Endothelial cell of umbilical vein (primary cell): ENCODE measurements at regions not wholly inside any gene's neighbourhood (a gene's known extent, or its start where the extent isn't known, plus 50 kb on each side); places are given as distances from the start of the nearest gene placed in this dataset.

Experiments
- BruUV-seq: library from RNA; stranded (reverse); fragments of 400-500 nt; replicated peaks from 2 replicates; lab custom pipeline; 2021; lab: Mats Ljungman, UMichigan
- CTCF ChIA-PET: fragments of 300-600, 350-600 bp; sonication (Branson Sonifier 250); formaldehyde crosslinking; loops from one replicate; lab custom pipeline; 2021; ENCODE audit warnings: antibody characterized with exemption, inconsistent platforms; lab: Charles Lee
- POLR2A ChIA-PET: fragments of 300-600, 350-600 bp; sonication (Branson Sonifier 250); formaldehyde crosslinking; loops from one replicate; lab custom pipeline; 2021; ENCODE audit warnings: antibody characterized with exemption, inconsistent platforms; lab: Charles Lee
- DNase-seq: peaks from one replicate; pipeline ENCODE4 v3.0.0-alpha.2; 2011; ENCODE audit warnings: low read depth, low spot score
- FAIRE-seq: peaks from 2 replicates; lab custom pipeline; 2011; peaks lifted over from hg19 to GRCh38; lab: Jason Lieb, UNC
- H2AFZ ChIP-seq: 2 replicates; pipeline ENCODE4 v1.6.0; 2012; ENCODE audit warnings: low read depth, low read length, control low read depth, inconsistent platforms
- H3K27ac ChIP-seq: 2 replicates; pipeline ENCODE4 v1.5.1; 2011; ENCODE audit warnings: low read depth, mild to moderate bottlenecking, control low read depth, low read length, moderate library complexity; ENCODE audit not compliant: insufficient read depth
- H3K27me3 ChIP-seq, 2 experiments: 2 replicates each; pipeline versions ENCODE4 v1.6.0 to v1.6.1; 2011; ENCODE audit warnings: low read length in 2 of 2, mixed read lengths in 1 of 2; ENCODE audit not compliant: control insufficient read depth in 2 of 2, insufficient read depth in 2 of 2
- H3K36me3 ChIP-seq, 2 experiments: 2 replicates in 1 of 2; 3 replicates in 1 of 2; pipeline ENCODE4 v1.5.1; 2011; ENCODE audit warnings: low read length in 2 of 2, mild to moderate bottlenecking in 1 of 2, moderate library complexity in 1 of 2; ENCODE audit not compliant: control insufficient read depth in 2 of 2, insufficient read depth in 2 of 2; ENCODE audit errors: extremely low read depth in 1 of 2
- H3K4me1 ChIP-seq: 3 replicates; pipeline ENCODE4 v1.5.1; 2011; ENCODE audit warnings: mild to moderate bottlenecking, low read length; ENCODE audit not compliant: control insufficient read depth, insufficient read depth; ENCODE audit errors: extremely low read depth
- H3K4me2 ChIP-seq: 2 replicates; pipeline ENCODE4 v1.6.1; 2011; ENCODE audit warnings: low read length, control low read depth, mixed read lengths; ENCODE audit not compliant: insufficient read depth
- H3K4me3 ChIP-seq, 3 experiments: fragments of 200-600 bp in 1 of 3; sonication (generic), shearing (Covaris generic) in 1 of 3; replicated peaks in 1 of 3; 2 replicates each; pipeline ENCODE4 v1.5.1; 2011 to 2016; ENCODE audit warnings: control low read depth in 3 of 3, low read length in 3 of 3, mild to moderate bottlenecking in 2 of 3, inconsistent platforms in 1 of 3, low read depth in 1 of 3, moderate library complexity in 1 of 3; ENCODE audit not compliant: insufficient read depth in 1 of 3
- H3K79me2 ChIP-seq: 2 replicates; pipeline ENCODE4 v1.6.0; 2012; ENCODE audit warnings: low read length, inconsistent platforms; ENCODE audit not compliant: control insufficient read depth, insufficient read depth
- H3K9ac ChIP-seq: replicated peaks from 2 replicates; pipeline ENCODE3; 2011; ENCODE audit warnings: low read length, control low read depth; ENCODE audit not compliant: insufficient read depth; ENCODE audit errors: extremely low read depth
- H3K9me1 ChIP-seq: replicated peaks from 3 replicates; pipeline ENCODE4 v1.6.0; 2011; ENCODE audit warnings: mild to moderate bottlenecking, low read length; ENCODE audit not compliant: control insufficient read depth, insufficient read depth; ENCODE audit errors: extremely low read depth
- H3K9me3 ChIP-seq: replicated peaks from 2 replicates; pipeline ENCODE4 v1.5.1; 2012; ENCODE audit warnings: low read length, inconsistent platforms; ENCODE audit not compliant: control insufficient read depth, insufficient read depth
- H4K20me1 ChIP-seq: replicated peaks from 2 replicates; pipeline ENCODE3; 2011; ENCODE audit warnings: mild to moderate bottlenecking, low read length; ENCODE audit not compliant: control insufficient read depth, insufficient read depth; ENCODE audit errors: extremely low read depth
- EZH2 ChIP-seq: IDR thresholded peaks from 2 replicates; pipeline ENCODE4 v1.6.1; 2012; ENCODE audit warnings: borderline replicate concordance, low read depth, mild to moderate bottlenecking, moderate library complexity, low read length, inconsistent platforms; ENCODE audit not compliant: severe bottlenecking
- GATA2 ChIP-seq: IDR thresholded peaks from 2 replicates; pipeline ENCODE4 v1.7.0; 2011; ENCODE audit warnings: low read depth, mild to moderate bottlenecking, moderate library complexity, mixed read lengths, low read length; ENCODE audit not compliant: insufficient read length, insufficient read depth
- JUN ChIP-seq: IDR thresholded peaks from 2 replicates; pipeline ENCODE4 v1.6.1; 2011; ENCODE audit warnings: borderline replicate concordance, low read depth; ENCODE audit not compliant: insufficient read length, insufficient read depth
- MYC ChIP-seq: IDR thresholded peaks from one replicate; pipeline ENCODE4 v1.6.1; 2011; ENCODE audit warnings: mild to moderate bottlenecking, low read depth, low read length
- POLR2AphosphoS5 ChIP-seq: IDR thresholded peaks from 2 replicates; pipeline ENCODE4 v1.6.1; 2012; ENCODE audit warnings: low read depth, mild to moderate bottlenecking, control low read depth, low read length, moderate library complexity; ENCODE audit not compliant: insufficient read depth
- dilution Hi-C: fragments of 300-500 bp; cut with MboI; formaldehyde crosslinking; loops from one replicate; pipeline ENCODE4 v1.15.0; 2019; ENCODE audit warnings: low sequenced_read_pairs; ENCODE audit not compliant: extremely low pct_ligation_motif_present
- intact Hi-C: fragments of 100-400 bp; cut with micrococcal nuclease; formaldehyde crosslinking; loops from one replicate; pipeline ENCODE4 v1.10.0; 2022
- TF ChIP-seq, protein P1 (sequence below), 2 donors: IDR thresholded peaks; 1 replicate in 1 of 2; 2 replicates in 1 of 2; pipeline ENCODE4 v1.5.1; 2011; ENCODE audit warnings: low read length in 2 of 2, mild to moderate bottlenecking in 2 of 2, moderate library complexity in 2 of 2, control low read depth in 1 of 2, inconsistent platforms in 1 of 2, low read depth in 1 of 2; ENCODE audit not compliant: insufficient read depth in 1 of 2; ENCODE audit errors: extremely low read depth in 1 of 2

DNA sequence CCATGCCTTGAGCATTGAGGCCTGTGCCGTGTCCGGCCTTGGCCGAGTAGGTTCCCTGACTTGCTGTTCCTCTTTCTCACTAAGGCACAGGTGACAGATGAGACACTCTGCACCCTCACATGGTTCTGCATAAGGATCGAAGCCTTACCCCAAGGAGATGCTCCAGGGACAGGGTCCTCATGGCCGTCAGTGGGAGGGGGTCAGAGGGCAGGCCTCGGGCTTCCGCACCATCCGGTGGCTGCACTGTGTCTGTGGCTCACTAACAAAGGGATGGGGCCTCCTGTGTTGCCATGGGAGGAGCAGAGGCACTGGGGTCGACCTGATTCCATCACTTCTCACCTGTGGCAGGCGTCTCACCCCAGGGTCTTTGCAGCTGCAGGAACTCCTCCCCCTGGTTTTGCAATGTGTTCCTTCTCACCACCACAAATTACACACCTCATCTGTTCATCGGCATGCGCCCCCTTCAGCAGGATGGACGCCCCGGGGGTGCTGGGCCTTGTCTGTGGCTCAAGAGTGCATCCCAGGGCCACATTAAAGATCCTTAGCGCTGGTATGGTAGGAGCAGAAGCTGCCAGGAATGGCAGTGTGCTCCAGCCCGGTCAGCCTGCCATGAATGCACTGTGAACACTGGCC lies 113.3 kb upstream of the SOX1 start:
- no peaks in the 10 kb centered on the region for H4K20me1 ChIP-seq
- no peaks in the 10 kb centered on the region for H3K79me2 ChIP-seq
- no peaks in the 10 kb centered on the region for H3K9me1 ChIP-seq
- DNase-seq (no peak), FAIRE-seq (no peak)
- BruUV-seq: no TSS peak
- no peak overlapping the region for H3K9ac ChIP-seq
- H3K4me3 ChIP-seq: no peak overlapping the region
- intact Hi-C loops: no loop called here
- H3K9me3 ChIP-seq: peaks cover 13% of the 10 kb centered on the region
- no peaks in the 10 kb centered on the region for H3K27me3 ChIP-seq
- ChIA-PET POLR2A (no interaction called here), CTCF (no interaction called here)
- no peak overlapping the region for H2AFZ ChIP-seq
- no peaks in the 10 kb centered on the region for H3K4me1 ChIP-seq
- TF ChIP-seq POLR2AphosphoS5: no peak
- TF ChIP-seq MYC: no peak
- no peak for TF ChIP-seq GATA2
- TF ChIP-seq JUN: no peak
- TF ChIP-seq EZH2: no peak
- TF ChIP-seq, protein P1, sequence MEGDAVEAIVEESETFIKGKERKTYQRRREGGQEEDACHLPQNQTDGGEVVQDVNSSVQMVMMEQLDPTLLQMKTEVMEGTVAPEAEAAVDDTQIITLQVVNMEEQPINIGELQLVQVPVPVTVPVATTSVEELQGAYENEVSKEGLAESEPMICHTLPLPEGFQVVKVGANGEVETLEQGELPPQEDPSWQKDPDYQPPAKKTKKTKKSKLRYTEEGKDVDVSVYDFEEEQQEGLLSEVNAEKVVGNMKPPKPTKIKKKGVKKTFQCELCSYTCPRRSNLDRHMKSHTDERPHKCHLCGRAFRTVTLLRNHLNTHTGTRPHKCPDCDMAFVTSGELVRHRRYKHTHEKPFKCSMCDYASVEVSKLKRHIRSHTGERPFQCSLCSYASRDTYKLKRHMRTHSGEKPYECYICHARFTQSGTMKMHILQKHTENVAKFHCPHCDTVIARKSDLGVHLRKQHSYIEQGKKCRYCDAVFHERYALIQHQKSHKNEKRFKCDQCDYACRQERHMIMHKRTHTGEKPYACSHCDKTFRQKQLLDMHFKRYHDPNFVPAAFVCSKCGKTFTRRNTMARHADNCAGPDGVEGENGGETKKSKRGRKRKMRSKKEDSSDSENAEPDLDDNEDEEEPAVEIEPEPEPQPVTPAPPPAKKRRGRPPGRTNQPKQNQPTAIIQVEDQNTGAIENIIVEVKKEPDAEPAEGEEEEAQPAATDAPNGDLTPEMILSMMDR (IDR thresholded peaks at IDR 0.05; ENCODE audit: extremely low read depth in 1 of 2, insufficient read depth in 1 of 2, low read depth in 1 of 2, low read length in 2 of 2): no peak
- no peak overlapping the region for H3K4me2 ChIP-seq
- H3K27ac ChIP-seq: no peak overlapping the region
- no peaks in the 10 kb centered on the region for H3K36me3 ChIP-seq
- dilution Hi-C loops: no loop called here
